HFF-Myc (cell line): ENCODE measurements at regions not wholly inside any gene's neighbourhood (a gene's known extent, or its start where the extent isn't known, plus 50 kb on each side); places are given as distances from the start of the nearest gene placed in this dataset.
"Not testable (repeated sequence)": the region's sequence is repeated elsewhere in the genome, so short reads cannot be mapped to it uniquely, and the experiment has no call there.

Experiments used
- DNase-seq: peaks from one replicate; pipeline ENCODE4 v3.0.0-alpha.2; 2011; ENCODE audit warnings: low read depth; ENCODE audit errors: extremely low read depth
- H3K4me3 ChIP-seq: replicated peaks from 2 replicates; pipeline ENCODE4 v1.5.1; 2011; ENCODE audit warnings: low read depth, mild to moderate bottlenecking, control low read depth, low read length
- CTCF ChIP-seq: IDR thresholded peaks from 2 replicates; pipeline ENCODE4 v1.5.1; 2012; ENCODE audit warnings: mild to moderate bottlenecking, low read depth, low read length, control low read depth; ENCODE audit errors: missing control alignments

- no peak for TF ChIP-seq CTCF
- DNase-seq: no peak
- H3K4me3 ChIP-seq: no peak overlapping the region
Observed at GRCh38 chrX:68982476-68982875, 153.7 kb downstream of the EFNB1 start.

- TF ChIP-seq CTCF: no peak
- no peak overlapping the region for H3K4me3 ChIP-seq
- no peak for DNase-seq
Observed at GRCh38 chrX:68980906-68981616, 152.2 kb downstream of the EFNB1 start.

GRCh38 chrX:68978655-68979054 lies 149.8 kb downstream of the EFNB1 start:
- H3K4me3 ChIP-seq: no peak overlapping the region
- DNase-seq: no peak
- TF ChIP-seq CTCF: no peak

- DNase-seq: no peak
- H3K4me3 ChIP-seq: no peak overlapping the region
- no peak for TF ChIP-seq CTCF
Observed at GRCh38 chrX:68978255-68978654, 149.4 kb downstream of the EFNB1 start.

GRCh38 chrX:68953331-68953730 lies 124.5 kb downstream of the EFNB1 start:
- TF ChIP-seq CTCF: no peak
- no peak for DNase-seq

GRCh38 chrX:68951942-68952619 lies 123.3 kb downstream of the EFNB1 start:
- not testable (repeated sequence) for DNase-seq, H3K4me3 ChIP-seq

More at GRCh38 chrX:68953331-68953730, 124.5 kb downstream of the EFNB1 start:
- H3K4me3 ChIP-seq: no peak overlapping the region

- no peak for TF ChIP-seq CTCF
- H3K4me3 ChIP-seq: no peak overlapping the region
- DNase-seq: no peak
Observed at GRCh38 chrX:68950937-68951336, 122.1 kb downstream of the EFNB1 start.
